ENCODE measurements at regions not wholly inside any gene's neighbourhood (a gene's known extent, or its start where the extent isn't known, plus 50 kb on each side); places are given as distances from the start of the nearest gene placed in this dataset.
"Not testable (repeated sequence)": the region's sequence is repeated elsewhere in the genome, so short reads cannot be mapped to it uniquely, and the experiment has no call there.

DNA sequence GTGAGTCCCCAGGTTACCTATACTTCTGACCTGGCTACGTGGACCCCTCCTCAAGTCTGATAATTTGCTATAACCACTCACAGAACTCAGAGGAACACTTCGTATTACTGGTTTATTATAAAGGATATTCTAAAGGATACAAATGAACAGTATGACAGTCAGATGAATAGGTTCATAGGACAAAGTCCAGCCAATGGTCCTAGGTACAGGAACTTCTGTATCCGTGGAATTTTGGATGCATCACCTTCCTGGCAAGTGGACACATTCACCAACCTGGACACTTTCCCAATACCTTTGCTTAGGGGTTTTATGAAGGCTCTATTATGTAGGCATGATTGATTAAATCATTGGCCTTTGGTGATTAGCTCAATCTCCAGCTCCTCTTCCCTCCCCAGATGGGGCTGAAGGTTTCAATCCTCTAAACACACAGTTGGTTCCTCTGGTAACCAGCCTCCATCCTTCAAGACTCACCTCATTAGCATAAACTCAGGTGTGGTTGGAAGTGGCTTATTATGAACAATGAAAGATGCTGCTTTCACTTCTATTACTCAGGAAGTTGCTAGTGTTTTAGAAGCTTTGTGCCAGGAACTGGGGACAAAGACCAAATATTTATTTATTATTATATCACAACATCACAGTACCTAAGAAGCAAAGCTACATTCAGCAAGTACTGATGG, 149.6 kb upstream of the ELL2 start:
- TF ChIP-seq CTCF (conservative IDR thresholded peaks at IDR 0.05; ENCODE audit: low read depth, low read length) = no peak
- DNase-seq (ENCODE audit: low read depth) = no peak
- no peak overlapping the region for H3K4me3 ChIP-seq (ENCODE audit: low read depth, low read length)

DNA sequence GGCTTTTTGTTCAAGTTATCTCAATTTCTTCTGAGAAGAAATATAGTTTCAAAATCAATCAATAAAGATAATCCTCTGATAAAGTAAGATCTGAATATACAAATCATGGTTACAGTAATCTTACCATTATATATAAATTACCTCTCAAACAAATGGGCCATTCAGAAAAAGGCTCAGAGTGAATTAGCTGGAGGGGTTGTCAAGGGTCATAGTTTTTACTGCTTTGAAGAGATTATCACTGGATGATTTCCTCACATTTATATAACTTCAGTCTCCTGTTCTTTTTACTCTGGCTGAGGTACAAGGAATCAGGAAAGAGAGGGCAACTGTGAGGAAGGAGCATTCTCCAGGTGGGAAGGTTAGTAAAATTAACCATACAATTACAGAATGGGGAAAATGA, 148.6 kb upstream of the ELL2 start:
- no peak for TF ChIP-seq CTCF (conservative IDR thresholded peaks at IDR 0.05; ENCODE audit: low read depth, low read length)
- no peak for DNase-seq (ENCODE audit: low read depth)

DNA sequence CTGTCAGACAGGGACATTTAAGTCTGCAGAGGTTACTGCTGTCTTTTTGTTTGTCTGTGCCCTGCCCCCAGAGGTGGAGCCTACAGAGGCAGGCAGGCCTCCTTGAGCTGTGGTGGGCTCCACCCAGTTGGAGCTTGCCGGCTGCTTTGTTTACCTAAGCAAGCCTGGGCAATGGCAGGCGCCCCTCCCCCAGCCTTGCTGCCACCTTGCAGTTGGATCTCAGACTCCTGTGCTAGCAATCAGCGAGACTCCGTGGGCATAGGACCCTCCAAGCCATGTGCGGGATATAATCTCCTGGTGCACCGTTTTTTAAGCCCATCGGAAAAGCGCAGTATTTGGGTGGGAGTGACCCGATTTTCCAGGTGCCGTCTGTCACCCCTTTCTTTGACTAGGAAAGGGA, 147.0 kb upstream of the ELL2 start:
- not testable (repeated sequence) for DNase-seq (ENCODE audit: low read depth); H3K4me3 ChIP-seq (ENCODE audit: low read depth, low read length)

More for the DNA sequence above, 148.6 kb upstream of the ELL2 start:
- no peak overlapping the region for H3K4me3 ChIP-seq (ENCODE audit: low read depth, low read length)

- not testable (repeated sequence) for H3K4me3 ChIP-seq (ENCODE audit: low read depth, low read length); DNase-seq (ENCODE audit: low read depth)
Observed at GRCh38 chr5:96103829-96104228, 142.2 kb upstream of the ELL2 start.

DNA sequence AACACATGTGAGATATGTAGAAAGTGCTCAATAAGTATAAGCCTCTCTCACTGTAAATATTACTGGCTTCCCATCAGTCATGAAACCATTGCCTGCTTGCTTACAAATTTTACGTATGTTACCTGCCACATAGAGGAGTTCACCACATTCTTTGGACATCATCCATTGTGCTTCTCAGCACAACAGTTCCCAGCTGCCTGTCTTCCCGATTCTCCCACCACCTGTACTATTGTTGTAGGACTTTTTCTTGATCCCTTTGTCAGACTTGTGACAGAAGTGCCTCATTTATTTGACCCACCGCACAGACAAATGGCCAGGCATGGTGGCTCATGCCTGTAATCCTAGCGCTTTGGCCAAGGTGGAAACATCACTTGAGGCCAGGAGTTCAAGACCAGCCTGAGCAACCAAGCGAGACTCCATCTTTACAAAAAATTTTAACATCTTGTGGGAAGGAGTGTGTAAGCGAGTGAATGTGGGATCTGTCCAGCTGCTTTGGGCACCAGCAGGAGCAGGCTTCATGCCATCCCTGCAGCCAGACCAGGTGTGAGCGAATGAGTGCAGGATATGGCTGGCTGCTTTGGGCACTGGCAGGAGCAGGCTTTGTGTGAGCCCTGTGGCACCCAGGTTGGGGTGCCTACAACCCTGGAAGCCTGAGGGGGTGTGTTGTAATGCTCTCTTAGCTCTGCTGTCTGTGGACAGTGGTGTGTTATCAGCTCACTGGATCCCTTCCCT, 139.9 kb upstream of the ELL2 start:
- DNase-seq (ENCODE audit: low read depth) = no peak
- TF ChIP-seq CTCF (conservative IDR thresholded peaks at IDR 0.05; ENCODE audit: low read depth, low read length) = no peak
- H3K4me3 ChIP-seq (ENCODE audit: low read depth, low read length) = no peak overlapping the region

GRCh38 chr5:96097488-96097887, 135.8 kb upstream of the ELL2 start:
- not testable (repeated sequence) for H3K4me3 ChIP-seq (ENCODE audit: low read depth, low read length); DNase-seq (ENCODE audit: low read depth)

DNA sequence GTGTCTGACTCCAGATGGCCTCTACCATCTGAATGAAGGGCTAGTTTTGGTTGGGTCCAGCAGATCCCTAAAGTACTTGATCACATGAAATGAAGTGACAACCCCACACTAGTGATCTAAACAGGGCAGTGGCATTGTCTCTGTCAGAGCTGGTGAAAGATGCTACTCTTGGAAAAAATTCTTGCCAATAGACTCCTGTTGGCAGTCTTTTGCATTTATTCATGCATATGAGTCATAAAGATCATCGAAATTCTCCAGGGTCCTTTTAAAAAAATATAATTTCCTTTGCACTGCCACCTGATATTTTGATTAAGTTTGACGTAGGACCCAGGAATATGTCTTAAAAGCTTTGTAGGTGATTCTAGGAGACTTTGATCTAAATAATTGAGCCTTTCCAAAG, 135.1 kb upstream of the ELL2 start:
- DNase-seq (ENCODE audit: low read depth) = no peak
- TF ChIP-seq CTCF (conservative IDR thresholded peaks at IDR 0.05; ENCODE audit: low read depth, low read length) = no peak
- no peak overlapping the region for H3K4me3 ChIP-seq (ENCODE audit: low read depth, low read length)

DNA sequence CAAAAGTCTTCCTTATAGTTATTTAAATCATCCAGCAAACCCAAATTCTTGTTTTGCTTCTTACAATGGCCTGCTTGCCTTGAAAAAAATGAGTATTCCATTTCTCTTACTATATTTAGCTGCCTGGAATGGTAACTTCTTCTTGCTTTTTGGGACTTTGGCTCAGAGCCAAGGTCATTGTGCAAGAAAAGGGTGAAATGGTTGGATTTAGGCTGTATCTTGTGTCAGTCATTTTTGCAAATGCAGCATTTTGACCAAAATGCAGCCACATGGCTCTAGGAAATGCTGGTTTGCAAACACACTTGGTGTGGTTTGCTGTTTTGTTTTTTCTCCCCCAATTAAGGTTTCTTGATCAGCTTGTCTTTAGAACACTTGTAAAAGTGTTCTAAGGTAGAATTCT, 133.3 kb upstream of the ELL2 start:
- TF ChIP-seq CTCF (conservative IDR thresholded peaks at IDR 0.05; ENCODE audit: low read depth, low read length) = no peak
- no peak for DNase-seq (ENCODE audit: low read depth)
- no peak overlapping the region for H3K4me3 ChIP-seq (ENCODE audit: low read depth, low read length)

Measured in epithelial cell of proximal tubule (primary cell).